RWPE2 (cell line): ENCODE measurements at regions not wholly inside any gene's neighbourhood (a gene's known extent, or its start where the extent isn't known, plus 50 kb on each side); places are given as distances from the start of the nearest gene placed in this dataset.
"Not testable (repeated sequence)": the region's sequence is repeated elsewhere in the genome, so short reads cannot be mapped to it uniquely, and the experiment has no call there.

Source experiments
- ATAC-seq: fragments of 200-7000 bp; cut with Tn5 transposase; 3 replicates; pipeline ENCODE4 v1.9.1; 2021; ENCODE audit warnings: low read depth
- DNase-seq: peaks from one replicate; pipeline ENCODE4 v3.0.0-alpha.2; 2020; ENCODE audit warnings: low spot score
- H3K27ac ChIP-seq: fragments of 450-650 bp; 2 replicates; pipeline ENCODE4 v1.5.1; 2017; ENCODE audit warnings: mild to moderate bottlenecking; ENCODE audit not compliant: poor library complexity, severe bottlenecking
- H3K27me3 ChIP-seq: fragments of 250-450 bp; sonication (Bioruptor Pico); 2 replicates; pipeline ENCODE4 v1.5.1; 2021; ENCODE audit warnings: mild to moderate bottlenecking, moderate library complexity; ENCODE audit not compliant: insufficient read depth, poor library complexity, severe bottlenecking
- H3K36me3 ChIP-seq: fragments of 250-450 bp; sonication (Bioruptor Pico); 2 replicates; pipeline ENCODE4 v1.5.1; 2020; ENCODE audit warnings: low read depth, mild to moderate bottlenecking, moderate library complexity
- H3K4me1 ChIP-seq: fragments of 250-450 bp; sonication (Bioruptor Pico); 2 replicates; pipeline ENCODE4 v1.5.1; 2021; ENCODE audit warnings: mild to moderate bottlenecking, moderate library complexity; ENCODE audit not compliant: insufficient read depth, poor library complexity, severe bottlenecking
- H3K4me3 ChIP-seq: fragments of 250-450 bp; sonication (Bioruptor Pico); 2 replicates; pipeline ENCODE4 v1.5.1; 2021; ENCODE audit warnings: mild to moderate bottlenecking, moderate library complexity; ENCODE audit not compliant: severe bottlenecking
- H3K9me3 ChIP-seq: fragments of 250-450 bp; sonication (Bioruptor Pico); 2 replicates; pipeline ENCODE4 v1.5.1; 2021; ENCODE audit warnings: mild to moderate bottlenecking, moderate library complexity; ENCODE audit not compliant: severe bottlenecking
- CTCF ChIP-seq: fragments of 450-650 bp; IDR thresholded peaks from one replicate; pipeline ENCODE4 v1.5.1; 2017; ENCODE audit warnings: mild to moderate bottlenecking, moderate library complexity; ENCODE audit not compliant: poor library complexity, severe bottlenecking

- no peaks in the 10 kb centered on the region for H3K9me3 ChIP-seq
- ATAC-seq = no peak
- no peak overlapping the region for H3K4me3 ChIP-seq
- no peak for DNase-seq
- H3K27me3 ChIP-seq = no peaks in the 10 kb centered on the region
- no peaks in the 10 kb centered on the region for H3K36me3 ChIP-seq
- H3K27ac ChIP-seq = no peak overlapping the region
- H3K4me1 ChIP-seq = no peaks in the 10 kb centered on the region
- no peak for TF ChIP-seq CTCF
These were observed 104.8 kb upstream of the CADM1 start for GRCh38 chr11:115608976-115609375.

- no peak overlapping the region for H3K4me3 ChIP-seq
- H3K27ac ChIP-seq = no peak overlapping the region
- no peaks in the 10 kb centered on the region for H3K27me3 ChIP-seq
- DNase-seq (no peak), ATAC-seq (no peak)
- no peaks in the 10 kb centered on the region for H3K4me1 ChIP-seq
- no peaks in the 10 kb centered on the region for H3K36me3 ChIP-seq
- H3K9me3 ChIP-seq = no peaks in the 10 kb centered on the region
- TF ChIP-seq CTCF = no peak
These were observed 103.5 kb upstream of the CADM1 start for GRCh38 chr11:115607621-115608221.

DNA sequence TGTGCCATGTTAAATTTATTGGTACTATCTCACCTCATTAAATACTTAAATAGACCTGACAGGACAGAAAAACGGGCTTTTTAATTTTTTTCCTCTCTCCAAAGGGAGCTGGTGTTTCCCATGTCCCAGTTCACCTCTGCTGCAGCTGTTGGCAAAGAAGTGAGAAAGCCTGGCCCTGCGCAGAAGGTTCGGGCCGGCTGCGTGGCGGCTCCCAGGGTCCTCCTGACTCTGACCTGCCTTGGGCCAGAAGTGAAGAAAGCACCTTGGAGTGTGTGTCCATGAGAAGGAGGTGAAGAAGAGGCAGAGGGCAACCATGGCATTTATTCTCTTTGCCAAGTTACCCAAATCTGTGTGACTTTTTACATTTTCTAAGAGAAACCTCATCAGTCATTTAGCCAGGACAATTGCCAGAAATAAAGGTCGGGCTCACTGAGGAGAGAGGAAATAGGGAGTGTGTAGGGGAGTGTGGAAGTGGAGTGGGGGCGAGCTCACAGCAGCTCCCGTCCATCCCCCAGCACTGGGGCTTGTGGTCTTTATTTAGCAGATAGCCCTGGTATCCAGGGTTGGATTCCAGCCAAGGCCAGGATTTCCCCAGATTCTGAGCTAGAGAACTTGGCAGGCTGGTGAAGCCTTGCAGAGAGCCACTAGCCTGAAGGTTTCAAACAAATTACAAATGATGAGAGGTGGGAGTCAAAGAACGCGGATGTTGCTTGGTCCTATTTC lies 102.4 kb upstream of the CADM1 start:
- Histone ChIP-seq H3K9me3 (no peaks in the 10 kb centered on the region), H3K4me3 (no peak overlapping the region), H3K36me3 (no peaks in the 10 kb centered on the region), H3K27me3 (no peaks in the 10 kb centered on the region), H3K4me1 (no peaks in the 10 kb centered on the region), H3K27ac (no peak overlapping the region)
- no peak for ATAC-seq
- TF ChIP-seq CTCF = no peak
- no peak for DNase-seq

- ATAC-seq = no peak
- no peaks in the 10 kb centered on the region for H3K9me3 ChIP-seq
- no peak overlapping the region for H3K4me3 ChIP-seq
- TF ChIP-seq CTCF = no peak
- H3K27ac ChIP-seq = no peak overlapping the region
- no peaks in the 10 kb centered on the region for H3K27me3 ChIP-seq
- no peak for DNase-seq
- H3K36me3 ChIP-seq = no peaks in the 10 kb centered on the region
- H3K4me1 ChIP-seq = no peaks in the 10 kb centered on the region
These were observed 101.8 kb upstream of the CADM1 start for GRCh38 chr11:115605871-115606497.

DNA sequence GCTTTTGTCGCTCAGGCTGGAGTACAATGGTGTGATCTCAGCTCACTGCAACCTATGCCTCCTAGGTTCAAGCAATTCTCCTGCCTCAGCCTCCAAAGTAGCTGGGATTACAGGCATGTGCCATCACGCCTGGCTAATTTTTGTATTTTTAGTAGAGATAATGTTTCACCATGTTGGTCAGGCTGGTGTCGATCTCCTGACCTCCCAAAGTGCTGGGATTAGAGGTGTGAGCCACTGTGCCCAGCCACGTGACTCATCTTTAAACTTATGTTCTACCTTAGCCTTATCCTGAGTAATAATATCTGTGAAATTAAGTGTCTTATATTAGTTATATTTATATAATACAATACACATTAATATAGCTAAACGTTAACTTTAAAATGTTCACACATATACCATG lies 101.2 kb upstream of the CADM1 start:
- H3K9me3 ChIP-seq, H3K27me3 ChIP-seq, H3K4me1 ChIP-seq, ATAC-seq, DNase-seq, H3K36me3 ChIP-seq, H3K4me3 ChIP-seq, H3K27ac ChIP-seq: not testable (repeated sequence)
